Smooth muscle cell (in vitro differentiated cells): ENCODE measurements at regions not wholly inside any gene's neighbourhood (a gene's known extent, or its start where the extent isn't known, plus 50 kb on each side); places are given as distances from the start of the nearest gene placed in this dataset.

Source experiments
- DNase-seq: peaks from one replicate; lab custom pipeline; 2025; ENCODE audit not compliant: unreplicated experiment; lab: John Stamatoyannopoulos, UW
- H2AFZ ChIP-seq: fragments of 200-600 bp; sonication (generic); 2 replicates; pipeline ENCODE4 v1.6.0; 2016; ENCODE audit warnings: antibody characterized with exemption, low read depth, mild to moderate bottlenecking
- H3F3A ChIP-seq: fragments of 200-600 bp; sonication (generic); 2 replicates; pipeline ENCODE4 v1.6.0; 2017; ENCODE audit warnings: antibody characterized with exemption, low read depth
- H3K27ac ChIP-seq: fragments of 200-600 bp; sonication (generic); 2 replicates; pipeline ENCODE4 v1.5.1; 2016; ENCODE audit warnings: low read depth, mild to moderate bottlenecking
- H3K27me3 ChIP-seq: fragments of 200-600 bp; sonication (generic); 2 replicates; pipeline ENCODE4 v1.6.1; 2016; ENCODE audit warnings: low read depth, mild to moderate bottlenecking
- H3K36me3 ChIP-seq: fragments of 200-600 bp; sonication (generic); 2 replicates; pipeline ENCODE4 v1.5.1; 2016; ENCODE audit warnings: low read depth
- H3K4me1 ChIP-seq: fragments of 200-600 bp; sonication (generic); 2 replicates; pipeline ENCODE4 v1.5.1; 2016; ENCODE audit warnings: low read depth
- H3K4me2 ChIP-seq: fragments of 200-600 bp; sonication (generic); 2 replicates; pipeline ENCODE4 v1.6.0; 2016; ENCODE audit warnings: mild to moderate bottlenecking
- H3K4me3 ChIP-seq: fragments of 200-600 bp; sonication (generic); 2 replicates; pipeline ENCODE4 v1.5.1; 2016; ENCODE audit warnings: mild to moderate bottlenecking
- H3K79me2 ChIP-seq: fragments of 200-600 bp; sonication (generic); 2 replicates; pipeline ENCODE4 v1.6.0; 2016; ENCODE audit warnings: low read depth, mild to moderate bottlenecking
- H3K9ac ChIP-seq: fragments of 200-600 bp; sonication (generic); 2 replicates; pipeline ENCODE4 v1.6.0; 2016; ENCODE audit warnings: low read depth
- H3K9me3 ChIP-seq: fragments of 200-600 bp; sonication (generic); replicated peaks from 2 replicates; pipeline ENCODE4 v1.5.1; 2016; ENCODE audit warnings: low read depth
- H4K20me1 ChIP-seq: fragments of 200-600 bp; sonication (generic); 2 replicates; pipeline ENCODE4 v1.6.0; 2016; ENCODE audit warnings: low read depth
- WGBS: methylation state at CpG from one replicate; pipeline ENCODE4 v1.1.7; 2016; ENCODE audit warnings: low lambda C conversion rate; 5-methylcytosine and 5-hydroxymethylcytosine counted together
- TF ChIP-seq, protein P1 (sequence below): fragments of 200-600 bp; sonication (generic); IDR thresholded peaks from 2 replicates; pipeline ENCODE4 v1.5.1; 2017; ENCODE audit warnings: borderline replicate concordance, mild to moderate bottlenecking, antibody characterized with exemption; ENCODE audit not compliant: insufficient read depth, poor library complexity, severe bottlenecking

DNA sequence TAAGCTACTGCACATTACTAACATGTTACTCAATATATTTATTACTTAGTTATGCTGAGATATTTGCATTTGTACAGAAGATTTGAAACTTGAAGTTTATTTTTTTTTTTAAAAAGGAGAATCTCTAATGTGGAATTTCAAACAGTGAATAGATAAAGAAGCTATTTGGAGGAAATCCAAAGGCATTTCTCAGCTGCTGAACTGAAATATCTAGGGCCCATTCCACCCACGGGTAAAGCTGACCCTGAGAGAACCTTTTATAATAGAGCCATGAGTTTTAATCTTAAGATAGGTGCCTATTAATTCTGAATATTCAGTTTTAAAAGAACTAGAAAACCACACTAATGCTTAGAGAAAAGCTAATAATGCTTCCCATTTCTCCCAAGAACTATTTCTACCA lies 225.4 kb upstream of the CAND1 start:
- peaks cover 13% of the 10 kb centered on the region for H3F3A ChIP-seq
- peaks cover 21% of the 10 kb centered on the region for H3K4me1 ChIP-seq
- H3K4me3 ChIP-seq = no peak overlapping the region
- H3K27ac ChIP-seq = peak overlapping the region; percentile 26
- TF ChIP-seq, protein P1, sequence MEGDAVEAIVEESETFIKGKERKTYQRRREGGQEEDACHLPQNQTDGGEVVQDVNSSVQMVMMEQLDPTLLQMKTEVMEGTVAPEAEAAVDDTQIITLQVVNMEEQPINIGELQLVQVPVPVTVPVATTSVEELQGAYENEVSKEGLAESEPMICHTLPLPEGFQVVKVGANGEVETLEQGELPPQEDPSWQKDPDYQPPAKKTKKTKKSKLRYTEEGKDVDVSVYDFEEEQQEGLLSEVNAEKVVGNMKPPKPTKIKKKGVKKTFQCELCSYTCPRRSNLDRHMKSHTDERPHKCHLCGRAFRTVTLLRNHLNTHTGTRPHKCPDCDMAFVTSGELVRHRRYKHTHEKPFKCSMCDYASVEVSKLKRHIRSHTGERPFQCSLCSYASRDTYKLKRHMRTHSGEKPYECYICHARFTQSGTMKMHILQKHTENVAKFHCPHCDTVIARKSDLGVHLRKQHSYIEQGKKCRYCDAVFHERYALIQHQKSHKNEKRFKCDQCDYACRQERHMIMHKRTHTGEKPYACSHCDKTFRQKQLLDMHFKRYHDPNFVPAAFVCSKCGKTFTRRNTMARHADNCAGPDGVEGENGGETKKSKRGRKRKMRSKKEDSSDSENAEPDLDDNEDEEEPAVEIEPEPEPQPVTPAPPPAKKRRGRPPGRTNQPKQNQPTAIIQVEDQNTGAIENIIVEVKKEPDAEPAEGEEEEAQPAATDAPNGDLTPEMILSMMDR = no peak
- H3K4me2 ChIP-seq = peak overlapping the region; percentile 17
- no peaks in the 10 kb centered on the region for H3K36me3 ChIP-seq
- H3K79me2 ChIP-seq = peaks cover 3% of the 10 kb centered on the region
- H3K9ac ChIP-seq = no peak overlapping the region
- H3K9me3 ChIP-seq = no peaks in the 10 kb centered on the region
- WGBS = 12% methylated on average over 1 of the region's 1 CpG
- peaks cover 11% of the 10 kb centered on the region for H3K27me3 ChIP-seq
- no peaks in the 10 kb centered on the region for H4K20me1 ChIP-seq
- H2AFZ ChIP-seq = no peak overlapping the region
- no peak for DNase-seq

DNA sequence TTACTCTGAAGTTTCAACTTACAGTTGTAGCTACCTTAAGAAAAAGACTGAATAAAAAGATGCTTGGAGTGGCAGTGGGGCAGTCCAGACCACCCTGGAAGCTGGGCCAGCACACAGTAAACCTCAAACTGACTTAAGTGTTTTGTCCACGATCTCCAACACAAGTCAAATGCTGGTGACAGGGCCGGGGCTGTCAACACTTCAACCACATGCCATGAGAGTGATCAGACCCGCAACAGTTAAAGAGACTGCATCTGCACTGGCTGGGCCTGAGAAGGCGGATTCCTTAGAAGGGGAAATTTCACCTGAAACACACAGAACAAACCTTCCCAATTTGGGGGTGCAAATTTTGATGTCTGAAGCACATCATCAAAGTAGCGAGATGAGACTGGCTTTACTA lies 223.5 kb upstream of the CAND1 start:
- Histone ChIP-seq H3K27me3 (peaks cover 17% of the 10 kb centered on the region), H3K9ac (no peak overlapping the region), H3K79me2 (peaks cover 3% of the 10 kb centered on the region), H3K4me3 (no peak overlapping the region), H3K4me1 (peaks cover 16% of the 10 kb centered on the region), H3K9me3 (no peaks in the 10 kb centered on the region), H3F3A (peaks cover 13% of the 10 kb centered on the region), H2AFZ (no peak overlapping the region), H4K20me1 (no peaks in the 10 kb centered on the region), H3K36me3 (no peaks in the 10 kb centered on the region), H3K4me2 (no peak overlapping the region), H3K27ac (no peak overlapping the region)
- 42% methylated on average over 5 of the region's 5 CpGs for WGBS
- TF ChIP-seq, protein P1 = no peak
- DNase-seq = no peak

DNA sequence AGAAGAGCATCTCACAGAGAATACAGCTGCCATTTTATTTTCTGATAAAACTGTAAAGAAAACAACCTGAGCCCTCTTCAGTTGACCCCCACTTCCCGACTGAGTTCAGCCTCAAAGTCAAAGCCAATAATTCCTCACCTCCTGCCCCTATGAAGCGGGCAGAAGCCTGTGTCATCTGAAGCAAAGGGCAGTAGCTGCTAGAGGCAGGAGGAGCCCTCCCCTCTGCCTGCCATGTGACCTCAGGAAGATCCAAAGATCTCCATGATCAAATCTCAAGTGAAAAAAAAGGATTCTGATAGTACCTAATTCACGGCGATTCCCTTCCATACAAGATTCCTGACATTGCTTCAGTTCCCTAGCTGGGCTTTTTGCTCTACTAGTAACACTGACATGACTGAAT lies 223.1 kb upstream of the CAND1 start:
- H3K9ac ChIP-seq = no peak overlapping the region
- no peaks in the 10 kb centered on the region for H4K20me1 ChIP-seq
- no peaks in the 10 kb centered on the region for H3K36me3 ChIP-seq
- WGBS = 67% methylated on average over 4 of the region's 4 CpGs
- no peak overlapping the region for H3K4me3 ChIP-seq
- no peak overlapping the region for H2AFZ ChIP-seq
- H3K79me2 ChIP-seq = peaks cover 3% of the 10 kb centered on the region
- H3K27ac ChIP-seq = no peak overlapping the region
- peaks cover 21% of the 10 kb centered on the region for H3K27me3 ChIP-seq
- peaks cover 13% of the 10 kb centered on the region for H3F3A ChIP-seq
- TF ChIP-seq, protein P1 = no peak
- H3K4me2 ChIP-seq = no peak overlapping the region
- peaks cover 16% of the 10 kb centered on the region for H3K4me1 ChIP-seq
- no peak for DNase-seq
- H3K9me3 ChIP-seq = no peaks in the 10 kb centered on the region

DNA sequence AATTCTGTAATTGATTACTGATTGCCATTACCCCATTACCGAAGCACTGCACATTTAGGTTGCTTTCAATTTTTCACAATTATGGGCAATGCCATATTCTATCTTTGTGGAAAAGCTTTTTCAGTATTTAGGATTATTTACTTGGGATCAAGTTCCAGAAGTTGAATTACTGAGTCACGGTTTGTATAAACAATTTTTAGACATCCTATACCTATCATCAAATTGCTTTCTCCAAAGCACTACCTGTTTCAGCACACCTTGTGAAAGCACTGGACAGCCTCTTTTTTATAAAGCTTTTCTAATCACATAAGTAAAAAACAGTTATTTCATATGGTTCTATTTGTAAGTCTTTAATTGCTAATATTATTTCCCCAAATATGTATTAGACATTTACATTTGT lies 221.5 kb upstream of the CAND1 start:
- Histone ChIP-seq H3K36me3 (no peaks in the 10 kb centered on the region), H3K4me3 (no peak overlapping the region), H4K20me1 (no peaks in the 10 kb centered on the region), H3K27ac (no peak overlapping the region), H3K9me3 (no peaks in the 10 kb centered on the region), H3K4me2 (no peak overlapping the region), H3K4me1 (peaks cover 8% of the 10 kb centered on the region), H3F3A (peaks cover 6% of the 10 kb centered on the region), H3K79me2 (no peaks in the 10 kb centered on the region), H2AFZ (no peak overlapping the region), H3K27me3 (peaks cover 23% of the 10 kb centered on the region), H3K9ac (no peak overlapping the region)
- TF ChIP-seq, protein P1 = no peak
- DNase-seq = no peak
- 94% methylated on average over 2 of the region's 2 CpGs for WGBS
